Keratinocyte (primary cell): ENCODE measurements at regions not wholly inside any gene's neighbourhood (a gene's known extent, or its start where the extent isn't known, plus 50 kb on each side); places are given as distances from the start of the nearest gene placed in this dataset.

Experiments used
- DNase-seq: peaks from one replicate; pipeline ENCODE4 v3.0.0-alpha.2; 2011; ENCODE audit warnings: low read depth, missing footprints, low spot score
- FAIRE-seq: peaks from 2 replicates; lab custom pipeline; 2011; peaks lifted over from hg19 to GRCh38; lab: Jason Lieb, UNC
- H2AFZ ChIP-seq: 2 replicates; pipeline ENCODE4 v1.6.0; 2012; ENCODE audit warnings: low read length, control low read depth, inconsistent platforms; ENCODE audit not compliant: control insufficient read depth
- H3K27ac ChIP-seq: 2 replicates; pipeline ENCODE4 v1.5.1; 2011; ENCODE audit warnings: low read length; ENCODE audit not compliant: control insufficient read depth, insufficient read depth
- H3K27me3 ChIP-seq: 3 replicates; pipeline ENCODE4 v1.6.0; 2011; ENCODE audit warnings: low read length; ENCODE audit not compliant: control insufficient read depth, insufficient read depth; ENCODE audit errors: extremely low read depth
- H3K36me3 ChIP-seq, 2 experiments: 2 replicates in 1 of 2; 3 replicates in 1 of 2; pipeline ENCODE4 v1.5.1; 2011; ENCODE audit warnings: low read length in 2 of 2, mild to moderate bottlenecking in 1 of 2; ENCODE audit not compliant: control insufficient read depth in 2 of 2, insufficient read depth in 2 of 2; ENCODE audit errors: extremely low read depth in 1 of 2
- H3K4me1 ChIP-seq: 3 replicates; pipeline ENCODE4 v1.5.1; 2011; ENCODE audit warnings: low read length; ENCODE audit not compliant: control insufficient read depth, insufficient read depth; ENCODE audit errors: extremely low read depth
- H3K4me2 ChIP-seq: 3 replicates; pipeline ENCODE4 v1.6.0; 2011; ENCODE audit warnings: low read depth, low read length; ENCODE audit not compliant: control insufficient read depth, insufficient read depth; ENCODE audit errors: extremely low read depth
- H3K4me3 ChIP-seq, 3 experiments: fragments of 200-600 bp in 1 of 3; sonication (generic) in 1 of 3; 2 replicates in 2 of 3; 3 replicates in 1 of 3; pipeline ENCODE4 v1.5.1; 2011 to 2016; ENCODE audit warnings: low read length in 3 of 3, mild to moderate bottlenecking in 3 of 3, control low read depth in 2 of 3, inconsistent platforms in 1 of 3, low read depth in 1 of 3, mixed read lengths in 1 of 3, mixed run types in 1 of 3, moderate library complexity in 1 of 3; ENCODE audit not compliant: control insufficient read depth in 2 of 3, insufficient read depth in 2 of 3; ENCODE audit errors: extremely low read depth in 1 of 3
- H3K79me2 ChIP-seq: 2 replicates; pipeline ENCODE4 v1.6.0; 2012; ENCODE audit warnings: low read length; ENCODE audit not compliant: control insufficient read depth, insufficient read depth
- H3K9ac ChIP-seq: 3 replicates; pipeline ENCODE4 v1.6.0; 2011; ENCODE audit warnings: low read length; ENCODE audit not compliant: control insufficient read depth, insufficient read depth; ENCODE audit errors: extremely low read depth
- H3K9me1 ChIP-seq: 3 replicates; pipeline ENCODE4 v1.6.0; 2011; ENCODE audit warnings: low read length; ENCODE audit not compliant: control insufficient read depth, insufficient read depth; ENCODE audit errors: extremely low read depth
- H3K9me3 ChIP-seq: 2 replicates; pipeline ENCODE4 v1.5.1; 2012; ENCODE audit warnings: low read depth, low read length; ENCODE audit not compliant: control insufficient read depth
- H4K20me1 ChIP-seq: 3 replicates; pipeline ENCODE4 v1.6.0; 2011; ENCODE audit warnings: low read length; ENCODE audit not compliant: control insufficient read depth, insufficient read depth; ENCODE audit errors: extremely low read depth
- CTCF ChIP-seq, 3 experiments: IDR thresholded peaks in 1 of 3; conservative IDR thresholded peaks in 1 of 3; optimal IDR thresholded peaks in 1 of 3; 2 replicates in 2 of 3; 3 replicates in 1 of 3; pipeline versions ENCODE3 to v1.5.1; 2011; ENCODE audit warnings: low read length in 3 of 3, mild to moderate bottlenecking in 3 of 3, moderate library complexity in 2 of 3, control low read depth in 1 of 3, inconsistent platforms in 1 of 3; ENCODE audit not compliant: insufficient read depth in 2 of 3; ENCODE audit errors: extremely low read depth in 1 of 3
- EZH2 ChIP-seq: IDR thresholded peaks from one replicate; pipeline ENCODE4 v1.6.1; 2012; ENCODE audit warnings: inconsistent platforms, mild to moderate bottlenecking, low read length, moderate library complexity
- dilution Hi-C: fragments of 300-500 bp; cut with MboI; formaldehyde crosslinking; loops from one replicate; pipeline ENCODE4 v1.7.0; 2020; ENCODE audit warnings: low sequenced_read_pairs; ENCODE audit not compliant: extremely low pct_ligation_motif_present

GRCh38 chr5:103450333-103451061, 112.1 kb downstream of the NUDT12 start:
- Histone ChIP-seq H3K27ac (no peak overlapping the region), H3K4me3 (no peak overlapping the region), H3K9me1 (no peaks in the 10 kb centered on the region), H2AFZ (peak overlapping the region; percentile 82), H3K4me2 (peak overlapping the region; percentile 7), H4K20me1 (no peaks in the 10 kb centered on the region), H3K79me2 (no peaks in the 10 kb centered on the region), H3K9ac (no peak overlapping the region), H3K27me3 (no peaks in the 10 kb centered on the region), H3K36me3 (no peaks in the 10 kb centered on the region), H3K9me3 (no peaks in the 10 kb centered on the region), H3K4me1 (peaks cover 7% of the 10 kb centered on the region)
- FAIRE-seq (peak; percentile 74), DNase-seq (peak; percentile 23)
- dilution Hi-C loops, result no loop called here
- TF ChIP-seq CTCF (optimal IDR thresholded peaks at IDR 0.05 in 1 of 3, IDR thresholded peaks at IDR 0.05 in 1 of 3, conservative IDR thresholded peaks at IDR 0.05 in 1 of 3; ENCODE audit: extremely low read depth in 1 of 3, insufficient read depth in 2 of 3, low read length in 3 of 3) (no peak), EZH2 (no peak)

- Histone ChIP-seq H2AFZ (no peak overlapping the region), H3K4me1 (peaks cover 19% of the 10 kb centered on the region), H3K27ac (no peak overlapping the region), H3K4me2 (no peak overlapping the region), H3K27me3 (no peaks in the 10 kb centered on the region), H3K36me3 (no peaks in the 10 kb centered on the region), H3K79me2 (no peaks in the 10 kb centered on the region), H3K9ac (no peak overlapping the region), H4K20me1 (no peaks in the 10 kb centered on the region), H3K4me3 (no peak overlapping the region), H3K9me3 (no peaks in the 10 kb centered on the region), H3K9me1 (no peaks in the 10 kb centered on the region)
- TF ChIP-seq EZH2, result no peak
- TF ChIP-seq CTCF (optimal IDR thresholded peaks at IDR 0.05 in 1 of 3, IDR thresholded peaks at IDR 0.05 in 1 of 3, conservative IDR thresholded peaks at IDR 0.05 in 1 of 3; ENCODE audit: extremely low read depth in 1 of 3, insufficient read depth in 2 of 3, low read length in 3 of 3), result no peak
- FAIRE-seq (no peak), DNase-seq (no peak)
- dilution Hi-C loops, result no loop called here
Measured at GRCh38 chr5:103446813-103447212, 115.8 kb downstream of the NUDT12 start.
